Chondrocyte (in vitro differentiated cells): ENCODE measurements at regions not wholly inside any gene's neighbourhood (a gene's known extent, or its start where the extent isn't known, plus 50 kb on each side); places are given as distances from the start of the nearest gene placed in this dataset.

Experiments
- DNase-seq: peaks from one replicate; pipeline ENCODE4 v3.0.0; 2021; ENCODE audit warnings: mixed read lengths, low spot score
- H3K27ac Mint-ChIP-seq: one replicate; pipeline ENCODE4 v1.8.0; 2021; ENCODE audit warnings: mild to moderate bottlenecking, moderate library complexity, mixed read lengths; ENCODE audit not compliant: unreplicated experiment
- H3K27me3 Mint-ChIP-seq: 2 replicates; pipeline ENCODE4 v1.8.0; 2021; ENCODE audit warnings: low read depth, mixed read lengths
- H3K36me3 Mint-ChIP-seq: 2 replicates; pipeline ENCODE4 v1.8.0; 2021; ENCODE audit warnings: low read depth, mixed read lengths
- H3K4me1 Mint-ChIP-seq: 2 replicates; pipeline ENCODE4 v1.8.0; 2021; ENCODE audit warnings: low read depth, mild to moderate bottlenecking, mixed read lengths
- H3K4me3 Mint-ChIP-seq: one replicate; pipeline ENCODE4 v1.8.0; 2021; ENCODE audit warnings: mild to moderate bottlenecking, moderate library complexity, mixed read lengths; ENCODE audit not compliant: unreplicated experiment
- H3K9me3 Mint-ChIP-seq: 2 replicates; pipeline ENCODE4 v1.8.0; 2021; ENCODE audit warnings: low read depth, mixed read lengths
- TF ChIP-seq, protein P1 (sequence below): fragments of 200-600 bp; sonication (generic); IDR thresholded peaks from 2 replicates; pipeline ENCODE4 v1.5.0; 2021; ENCODE audit warnings: antibody characterized with exemption, mild to moderate bottlenecking, moderate library complexity

DNA sequence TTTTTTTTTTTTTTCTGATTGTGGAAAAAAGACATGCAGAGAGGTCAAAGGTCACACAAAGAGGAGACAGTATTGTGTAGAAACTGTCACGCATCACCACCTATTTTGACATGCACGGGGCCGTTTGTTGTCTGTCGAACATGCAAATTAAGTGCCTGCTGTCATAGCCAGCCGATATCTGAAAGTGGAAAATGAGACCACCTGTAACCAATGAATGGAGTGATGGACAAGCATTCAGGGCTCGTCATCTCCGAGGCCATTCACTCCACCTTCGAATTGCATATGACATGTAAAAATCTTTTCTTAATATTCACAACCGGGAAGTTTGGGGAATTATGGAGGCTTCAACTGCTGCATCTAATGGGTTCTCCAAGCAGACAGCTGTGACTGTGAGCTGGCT is 512.2 kb upstream of the ADAMTS16 start:
- DNase-seq, result no peak
- TF ChIP-seq, protein P1, sequence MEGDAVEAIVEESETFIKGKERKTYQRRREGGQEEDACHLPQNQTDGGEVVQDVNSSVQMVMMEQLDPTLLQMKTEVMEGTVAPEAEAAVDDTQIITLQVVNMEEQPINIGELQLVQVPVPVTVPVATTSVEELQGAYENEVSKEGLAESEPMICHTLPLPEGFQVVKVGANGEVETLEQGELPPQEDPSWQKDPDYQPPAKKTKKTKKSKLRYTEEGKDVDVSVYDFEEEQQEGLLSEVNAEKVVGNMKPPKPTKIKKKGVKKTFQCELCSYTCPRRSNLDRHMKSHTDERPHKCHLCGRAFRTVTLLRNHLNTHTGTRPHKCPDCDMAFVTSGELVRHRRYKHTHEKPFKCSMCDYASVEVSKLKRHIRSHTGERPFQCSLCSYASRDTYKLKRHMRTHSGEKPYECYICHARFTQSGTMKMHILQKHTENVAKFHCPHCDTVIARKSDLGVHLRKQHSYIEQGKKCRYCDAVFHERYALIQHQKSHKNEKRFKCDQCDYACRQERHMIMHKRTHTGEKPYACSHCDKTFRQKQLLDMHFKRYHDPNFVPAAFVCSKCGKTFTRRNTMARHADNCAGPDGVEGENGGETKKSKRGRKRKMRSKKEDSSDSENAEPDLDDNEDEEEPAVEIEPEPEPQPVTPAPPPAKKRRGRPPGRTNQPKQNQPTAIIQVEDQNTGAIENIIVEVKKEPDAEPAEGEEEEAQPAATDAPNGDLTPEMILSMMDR, result no peak
- Mint-ChIP-seq H3K27me3 (peaks cover 2% of the 10 kb centered on the region), H3K4me3 (no peak overlapping the region), H3K36me3 (no peaks in the 10 kb centered on the region), H3K4me1 (no peaks in the 10 kb centered on the region), H3K9me3 (peaks cover 16% of the 10 kb centered on the region), H3K27ac (no peak overlapping the region)

- H3K4me1 Mint-ChIP-seq, result no peaks in the 10 kb centered on the region
- H3K4me3 Mint-ChIP-seq, result no peak overlapping the region
- no peak overlapping the region for H3K27ac Mint-ChIP-seq
- DNase-seq, result no peak
- H3K36me3 Mint-ChIP-seq, result no peaks in the 10 kb centered on the region
- TF ChIP-seq, protein P1, result no peak
- peaks cover 2% of the 10 kb centered on the region for H3K27me3 Mint-ChIP-seq
- H3K9me3 Mint-ChIP-seq, result peaks cover 8% of the 10 kb centered on the region
These were observed 511.3 kb upstream of the ADAMTS16 start for GRCh38 chr5:4628645-4629385.

GRCh38 chr5:4630031-4630430 is 510.1 kb upstream of the ADAMTS16 start:
- no peak overlapping the region for H3K27ac Mint-ChIP-seq

GRCh38 chr5:4634342-4634741 is 505.8 kb upstream of the ADAMTS16 start:
- Mint-ChIP-seq H3K9me3 (no peaks in the 10 kb centered on the region), H3K4me3 (no peak overlapping the region), H3K27me3 (peaks cover 5% of the 10 kb centered on the region), H3K36me3 (no peaks in the 10 kb centered on the region), H3K27ac (no peak overlapping the region), H3K4me1 (no peaks in the 10 kb centered on the region)
- no peak for DNase-seq
- TF ChIP-seq, protein P1, result no peak

More at GRCh38 chr5:4630031-4630430, 510.1 kb upstream of the ADAMTS16 start:
- DNase-seq, result no peak
- no peaks in the 10 kb centered on the region for H3K36me3 Mint-ChIP-seq
- peaks cover 6% of the 10 kb centered on the region for H3K9me3 Mint-ChIP-seq
- TF ChIP-seq, protein P1, result no peak
- no peaks in the 10 kb centered on the region for H3K4me1 Mint-ChIP-seq
- H3K4me3 Mint-ChIP-seq, result no peak overlapping the region
- peaks cover 2% of the 10 kb centered on the region for H3K27me3 Mint-ChIP-seq

- H3K36me3 Mint-ChIP-seq, result no peaks in the 10 kb centered on the region
- H3K27me3 Mint-ChIP-seq, result peaks cover 5% of the 10 kb centered on the region
- no peaks in the 10 kb centered on the region for H3K9me3 Mint-ChIP-seq
- no peaks in the 10 kb centered on the region for H3K4me1 Mint-ChIP-seq
- TF ChIP-seq, protein P1, result no peak
- H3K4me3 Mint-ChIP-seq, result no peak overlapping the region
- no peak for DNase-seq
- no peak overlapping the region for H3K27ac Mint-ChIP-seq
These were observed 503.8 kb upstream of the ADAMTS16 start for GRCh38 chr5:4636378-4636777.
